Stomach (tissue), 4 donors: ENCODE measurements at regions not wholly inside any gene's neighbourhood (a gene's known extent, or its start where the extent isn't known, plus 50 kb on each side); places are given as distances from the start of the nearest gene placed in this dataset.

Source experiments
- EP300 ChIP-seq: sonication (generic); formaldehyde crosslinking; IDR thresholded peaks from one replicate; pipeline ENCODE4 v1.6.1; 2017; ENCODE audit warnings: antibody characterized with exemption
- POLR2A ChIP-seq, 4 donors: fragments of 450-650 bp; IDR thresholded peaks; one replicate each; pipeline ENCODE4 v1.6.1; 2016; ENCODE audit warnings: antibody characterized with exemption in 4 of 4, control low read depth in 2 of 4, mild to moderate bottlenecking in 1 of 4, moderate library complexity in 1 of 4
- POLR2AphosphoS5 ChIP-seq, 3 donors: sonication (generic); formaldehyde crosslinking; IDR thresholded peaks; one replicate each; pipeline ENCODE4 v1.6.1; 2016; ENCODE audit warnings: antibody characterized with exemption in 3 of 3
- TF ChIP-seq, protein P1 (sequence below), 7 experiments: fragments of 450-650 bp in 4 of 7; fragments of 200-600 bp in 3 of 7; sonication (generic) in 3 of 7; IDR thresholded peaks; one replicate each; pipeline ENCODE4 v1.5.1; 2016 to 2019; ENCODE audit warnings: antibody characterized with exemption in 7 of 7, control low read depth in 2 of 7, mild to moderate bottlenecking in 1 of 7

DNA sequence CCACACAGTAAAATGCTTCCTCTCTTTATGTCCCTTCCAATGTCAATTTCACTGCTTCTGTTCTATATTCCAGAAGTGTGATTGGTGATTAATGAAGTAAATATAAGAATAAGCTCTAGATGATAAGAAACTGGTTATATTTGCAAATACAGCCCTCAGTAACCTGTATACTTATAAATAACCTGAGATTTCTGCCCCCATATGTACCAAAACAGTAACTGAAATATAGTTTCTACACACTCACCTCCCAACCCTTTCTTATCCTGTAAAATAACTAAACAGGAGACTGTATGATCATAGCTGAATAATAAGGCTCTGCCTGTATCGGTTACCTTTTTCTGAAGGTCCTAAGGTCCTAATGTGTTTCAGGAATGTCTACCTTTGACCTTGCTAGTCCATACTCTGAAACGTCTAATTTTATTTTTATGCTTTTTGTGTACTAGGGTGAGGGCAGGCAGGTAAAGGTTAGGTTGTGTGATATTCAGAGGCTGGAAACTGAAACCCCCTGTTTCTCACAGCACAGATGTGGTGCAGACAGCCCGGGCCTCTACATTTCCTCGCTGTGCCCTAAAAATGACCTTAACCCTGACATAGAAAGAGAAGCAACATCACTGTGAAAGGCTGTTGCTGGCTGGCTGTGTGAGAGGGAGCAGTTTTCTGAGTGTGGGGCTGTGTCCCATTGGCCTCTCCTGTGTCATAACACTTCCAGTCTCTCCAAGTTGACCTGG, 378.8 kb downstream of the CENPW start:
- TF ChIP-seq, protein P1, sequence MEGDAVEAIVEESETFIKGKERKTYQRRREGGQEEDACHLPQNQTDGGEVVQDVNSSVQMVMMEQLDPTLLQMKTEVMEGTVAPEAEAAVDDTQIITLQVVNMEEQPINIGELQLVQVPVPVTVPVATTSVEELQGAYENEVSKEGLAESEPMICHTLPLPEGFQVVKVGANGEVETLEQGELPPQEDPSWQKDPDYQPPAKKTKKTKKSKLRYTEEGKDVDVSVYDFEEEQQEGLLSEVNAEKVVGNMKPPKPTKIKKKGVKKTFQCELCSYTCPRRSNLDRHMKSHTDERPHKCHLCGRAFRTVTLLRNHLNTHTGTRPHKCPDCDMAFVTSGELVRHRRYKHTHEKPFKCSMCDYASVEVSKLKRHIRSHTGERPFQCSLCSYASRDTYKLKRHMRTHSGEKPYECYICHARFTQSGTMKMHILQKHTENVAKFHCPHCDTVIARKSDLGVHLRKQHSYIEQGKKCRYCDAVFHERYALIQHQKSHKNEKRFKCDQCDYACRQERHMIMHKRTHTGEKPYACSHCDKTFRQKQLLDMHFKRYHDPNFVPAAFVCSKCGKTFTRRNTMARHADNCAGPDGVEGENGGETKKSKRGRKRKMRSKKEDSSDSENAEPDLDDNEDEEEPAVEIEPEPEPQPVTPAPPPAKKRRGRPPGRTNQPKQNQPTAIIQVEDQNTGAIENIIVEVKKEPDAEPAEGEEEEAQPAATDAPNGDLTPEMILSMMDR (IDR thresholded peaks at IDR 0.05) = no peak
- no peak for TF ChIP-seq EP300
- TF ChIP-seq POLR2A (IDR thresholded peaks at IDR 0.05) = no peak
- no peak for TF ChIP-seq POLR2AphosphoS5 (IDR thresholded peaks at IDR 0.05)
